ENCODE measurements at regions not wholly inside any gene's neighbourhood (a gene's known extent, or its start where the extent isn't known, plus 50 kb on each side); places are given as distances from the start of the nearest gene placed in this dataset.

GRCh38 chr4:164221631-164222030 lies 532.3 kb upstream of the SMIM31 start (continued):
- TF ChIP-seq PRDM2 (tag by site-specific recombination; IDR thresholded peaks at IDR 0.05; ENCODE audit: borderline replicate concordance) (no peak), ZBTB1 (tag by site-specific recombination; IDR thresholded peaks at IDR 0.05) (no peak), ZNF350 (tag by site-specific recombination; IDR thresholded peaks at IDR 0.05) (no peak), ZNF654 (tag by site-specific recombination; IDR thresholded peaks at IDR 0.05; ENCODE audit: low read depth) (no peak)

- TF ChIP-seq ZNF548 (tag by site-specific recombination; IDR thresholded peaks at IDR 0.05) (no peak), ZNF202 (tag by site-specific recombination; IDR thresholded peaks at IDR 0.05; ENCODE audit: borderline replicate concordance) (no peak), ZNF549 (tag by site-specific recombination; IDR thresholded peaks at IDR 0.05) (no peak), ZNF416 (tag by site-specific recombination; IDR thresholded peaks at IDR 0.05) (no peak), ZNF148 (tag by site-specific recombination; IDR thresholded peaks at IDR 0.05; ENCODE audit: borderline replicate concordance) (no peak), GLI4 (tag by site-specific recombination; IDR thresholded peaks at IDR 0.05) (no peak)
- Histone ChIP-seq H3K4me1 (ENCODE audit: control insufficient read depth, insufficient read depth, low read length) (no peaks in the 10 kb centered on the region), H3K27ac (ENCODE audit: extremely low read depth, low read depth, low read length) (no peak overlapping the region), H3K9me3 (ENCODE audit: control insufficient read depth, insufficient read depth, low read depth, low read length) (no peaks in the 10 kb centered on the region), H3K36me3 (ENCODE audit: control insufficient read depth in 2 of 2, insufficient read depth in 1 of 2, low read length in 2 of 2) (no peaks in the 10 kb centered on the region), H3K4me3 (ENCODE audit: low read depth, low read length) (no peak overlapping the region)
- CTCF ChIA-PET = no interaction called here
- POLR2A ChIA-PET = no interaction called here
Measured at GRCh38 chr4:164224871-164225270, 529.1 kb upstream of the SMIM31 start.

GRCh38 chr4:164229255-164229654 lies 524.7 kb upstream of the SMIM31 start:
- Histone ChIP-seq H3K4me3 (ENCODE audit: low read depth, low read length) (no peak overlapping the region), H3K27ac (ENCODE audit: extremely low read depth, low read depth, low read length) (no peak overlapping the region), H3K9me3 (ENCODE audit: control insufficient read depth, insufficient read depth, low read depth, low read length) (no peaks in the 10 kb centered on the region), H3K36me3 (ENCODE audit: control insufficient read depth in 2 of 2, insufficient read depth in 1 of 2, low read length in 2 of 2) (no peaks in the 10 kb centered on the region), H3K4me1 (ENCODE audit: control insufficient read depth, insufficient read depth, low read length) (no peaks in the 10 kb centered on the region)
- CTCF ChIA-PET = no interaction called here
- POLR2A ChIA-PET = no interaction called here
- TF ChIP-seq ZNF132 (tag by site-specific recombination; IDR thresholded peaks at IDR 0.05; ENCODE audit: borderline replicate concordance) = no peak
- no peak for TF ChIP-seq ZNF658 (tag by site-specific recombination; IDR thresholded peaks at IDR 0.05)
- no peak for TF ChIP-seq ZNF112 (tag by site-specific recombination; IDR thresholded peaks at IDR 0.05)
- no peak for TF ChIP-seq ZEB2 (tag by site-specific recombination; IDR thresholded peaks at IDR 0.05)
- no peak for TF ChIP-seq ZNF175 (tag by site-specific recombination; IDR thresholded peaks at IDR 0.05)
- no peak for TF ChIP-seq BCL11A (tag by site-specific recombination; IDR thresholded peaks at IDR 0.05; ENCODE audit: low read depth)
- TF ChIP-seq ZNF404 (tag by site-specific recombination; IDR thresholded peaks at IDR 0.05) = no peak
- no peak for TF ChIP-seq IKZF3 (tag by site-specific recombination; IDR thresholded peaks at IDR 0.05)
- TF ChIP-seq ZNF561 (tag by site-specific recombination; IDR thresholded peaks at IDR 0.05; ENCODE audit: borderline replicate concordance) = no peak
- TF ChIP-seq ZNF670 (tag by site-specific recombination; IDR thresholded peaks at IDR 0.05; ENCODE audit: low read depth) = no peak
- no peak for TF ChIP-seq ZNF398 (tag by site-specific recombination; IDR thresholded peaks at IDR 0.05)
- TF ChIP-seq ZNF548 (tag by site-specific recombination; IDR thresholded peaks at IDR 0.05) = no peak
